Panc1 (cell line): ENCODE measurements at regions not wholly inside any gene's neighbourhood (a gene's known extent, or its start where the extent isn't known, plus 50 kb on each side); places are given as distances from the start of the nearest gene placed in this dataset.

Source experiments
- ATAC-seq: fragments of 200-7000 bp; cut with Tn5 transposase; 2 replicates; pipeline ENCODE4 v1.9.1; 2020; ENCODE audit warnings: mild to moderate bottlenecking, moderate library complexity
- BruUV-seq: library from RNA; stranded (reverse); fragments of 400-500 nt; replicated peaks from 2 replicates; lab custom pipeline; 2021; lab: Mats Ljungman, UMichigan
- CTCF ChIA-PET: fragments of 300-600 bp; sonication (Branson Sonifier 250); formaldehyde crosslinking; loops from one replicate; lab custom pipeline; 2022; ENCODE audit warnings: antibody characterized with exemption; lab: Charles Lee
- POLR2A ChIA-PET: fragments of 300-600 bp; sonication (Branson Sonifier 250); formaldehyde crosslinking; loops from one replicate; lab custom pipeline; 2022; ENCODE audit warnings: antibody characterized with exemption; lab: Charles Lee
- DNase-seq: peaks from one replicate; pipeline ENCODE4 v3.0.0-alpha.2; 2010; ENCODE audit warnings: low read depth, low spot score
- H3K27ac ChIP-seq: 2 replicates; pipeline ENCODE4 v1.5.1; 2011; ENCODE audit warnings: mild to moderate bottlenecking, low read length, inconsistent platforms
- H3K27me3 ChIP-seq: fragments of 200-500 bp; sonication (Bioruptor generic); 2 replicates; pipeline ENCODE4 v1.6.0; 2014; ENCODE audit warnings: low read length, inconsistent platforms; ENCODE audit not compliant: control insufficient read depth, insufficient read depth
- H3K36me3 ChIP-seq: fragments of 200-500 bp; sonication (Bioruptor generic); 2 replicates; pipeline ENCODE4 v1.5.1; 2014; ENCODE audit warnings: inconsistent platforms, mild to moderate bottlenecking, low read length, moderate library complexity; ENCODE audit not compliant: control insufficient read depth, insufficient read depth
- H3K4me1 ChIP-seq: 2 replicates; pipeline ENCODE4 v1.5.1; 2011; ENCODE audit warnings: inconsistent platforms, mild to moderate bottlenecking, low read length, moderate library complexity; ENCODE audit not compliant: control insufficient read depth, insufficient read depth
- H3K4me3 ChIP-seq, 2 experiments: 2 replicates each; pipeline ENCODE4 v1.5.1; 2011 to 2012; ENCODE audit warnings: low read depth in 2 of 2, low read length in 2 of 2, mild to moderate bottlenecking in 2 of 2, inconsistent platforms in 1 of 2, moderate library complexity in 1 of 2
- H3K9me3 ChIP-seq: fragments of 200-500 bp; sonication (Bioruptor generic); 2 replicates; pipeline ENCODE4 v1.5.1; 2014; ENCODE audit warnings: low read depth, mild to moderate bottlenecking, inconsistent platforms, low read length, moderate library complexity; ENCODE audit not compliant: control insufficient read depth, insufficient read depth
- CTCF ChIP-seq: fragments of 450-650 bp; IDR thresholded peaks from 2 replicates; pipeline ENCODE4 v1.5.1; 2017; ENCODE audit warnings: mild to moderate bottlenecking
- POLR2AphosphoS5 ChIP-seq: IDR thresholded peaks from 2 replicates; pipeline ENCODE4 v1.6.1; 2012; ENCODE audit warnings: mild to moderate bottlenecking, low read depth, low read length, moderate library complexity
- SIN3A ChIP-seq: IDR thresholded peaks from 2 replicates; pipeline ENCODE4 v1.6.1; 2012; ENCODE audit warnings: low read depth, mild to moderate bottlenecking, low read length, moderate library complexity, borderline replicate concordance; ENCODE audit not compliant: insufficient read depth
- TCF7L2 ChIP-seq: IDR thresholded peaks from 2 replicates; pipeline ENCODE4 v1.6.1; 2011; ENCODE audit warnings: mild to moderate bottlenecking, low read depth, low read length, inconsistent platforms
- in situ Hi-C: cut with HindIII; loops from 2 replicates; pipeline ENCODE4 v1.10.0; 2016; ENCODE audit warnings: low sequenced_read_pairs, low pct_unique_long_range_greater_than_20kb
- intact Hi-C: fragments of 100-400 bp; cut with micrococcal nuclease; formaldehyde crosslinking; loops from one replicate; pipeline ENCODE4 v1.10.0; 2022; ENCODE audit not compliant: unreplicated experiment
- TF ChIP-seq, protein P1 (sequence below), 2 experiments: IDR thresholded peaks; 2 replicates each; pipeline ENCODE4 v1.6.1; 2011 to 2012; ENCODE audit warnings: low read depth in 2 of 2, control low read depth in 1 of 2, low read length in 1 of 2, mild to moderate bottlenecking in 1 of 2, moderate library complexity in 1 of 2; ENCODE audit not compliant: insufficient read depth in 1 of 2

- no peaks in the 10 kb centered on the region for H3K27me3 ChIP-seq
- no TSS peak for BruUV-seq
- no peak for DNase-seq
- no peak for ATAC-seq
- no peak overlapping the region for H3K27ac ChIP-seq
- TF ChIP-seq, protein P1, sequence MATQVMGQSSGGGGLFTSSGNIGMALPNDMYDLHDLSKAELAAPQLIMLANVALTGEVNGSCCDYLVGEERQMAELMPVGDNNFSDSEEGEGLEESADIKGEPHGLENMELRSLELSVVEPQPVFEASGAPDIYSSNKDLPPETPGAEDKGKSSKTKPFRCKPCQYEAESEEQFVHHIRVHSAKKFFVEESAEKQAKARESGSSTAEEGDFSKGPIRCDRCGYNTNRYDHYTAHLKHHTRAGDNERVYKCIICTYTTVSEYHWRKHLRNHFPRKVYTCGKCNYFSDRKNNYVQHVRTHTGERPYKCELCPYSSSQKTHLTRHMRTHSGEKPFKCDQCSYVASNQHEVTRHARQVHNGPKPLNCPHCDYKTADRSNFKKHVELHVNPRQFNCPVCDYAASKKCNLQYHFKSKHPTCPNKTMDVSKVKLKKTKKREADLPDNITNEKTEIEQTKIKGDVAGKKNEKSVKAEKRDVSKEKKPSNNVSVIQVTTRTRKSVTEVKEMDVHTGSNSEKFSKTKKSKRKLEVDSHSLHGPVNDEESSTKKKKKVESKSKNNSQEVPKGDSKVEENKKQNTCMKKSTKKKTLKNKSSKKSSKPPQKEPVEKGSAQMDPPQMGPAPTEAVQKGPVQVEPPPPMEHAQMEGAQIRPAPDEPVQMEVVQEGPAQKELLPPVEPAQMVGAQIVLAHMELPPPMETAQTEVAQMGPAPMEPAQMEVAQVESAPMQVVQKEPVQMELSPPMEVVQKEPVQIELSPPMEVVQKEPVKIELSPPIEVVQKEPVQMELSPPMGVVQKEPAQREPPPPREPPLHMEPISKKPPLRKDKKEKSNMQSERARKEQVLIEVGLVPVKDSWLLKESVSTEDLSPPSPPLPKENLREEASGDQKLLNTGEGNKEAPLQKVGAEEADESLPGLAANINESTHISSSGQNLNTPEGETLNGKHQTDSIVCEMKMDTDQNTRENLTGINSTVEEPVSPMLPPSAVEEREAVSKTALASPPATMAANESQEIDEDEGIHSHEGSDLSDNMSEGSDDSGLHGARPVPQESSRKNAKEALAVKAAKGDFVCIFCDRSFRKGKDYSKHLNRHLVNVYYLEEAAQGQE (IDR thresholded peaks at IDR 0.05; ENCODE audit: insufficient read depth in 1 of 2, low read depth in 2 of 2, low read length in 1 of 2) = no peak
- TF ChIP-seq POLR2AphosphoS5 (no peak), TCF7L2 (no peak), SIN3A (no peak), CTCF (no peak)
- ChIA-PET POLR2A (no interaction called here), CTCF (no interaction called here)
- no peaks in the 10 kb centered on the region for H3K36me3 ChIP-seq
- no peak overlapping the region for H3K4me3 ChIP-seq
- intact Hi-C loops = no loop called here
- no peaks in the 10 kb centered on the region for H3K4me1 ChIP-seq
- no peaks in the 10 kb centered on the region for H3K9me3 ChIP-seq
- in situ Hi-C loops = no loop called here
These were observed 237.5 kb downstream of the BCOR start for GRCh38 chrX:39859991-39860861.

DNA sequence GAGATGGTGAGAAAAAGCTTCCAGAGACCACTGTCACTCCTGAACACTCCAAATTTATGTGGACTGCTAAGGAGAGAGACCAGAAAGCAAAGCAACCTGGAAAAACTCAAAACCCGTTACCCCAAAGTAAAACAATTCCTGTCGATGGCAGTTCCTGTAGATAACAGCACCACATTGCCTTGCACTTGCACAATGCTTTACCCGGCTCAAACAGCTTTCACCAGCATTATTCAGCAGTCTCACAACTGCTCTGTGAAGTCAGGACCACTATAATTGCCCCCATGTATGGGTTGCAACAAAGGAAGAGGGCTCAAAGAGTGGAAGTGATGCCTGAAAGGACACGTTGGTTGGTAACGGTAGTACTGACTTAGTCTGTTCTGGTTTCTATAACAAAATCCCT is 234.8 kb downstream of the BCOR start:
- in situ Hi-C loops = no loop called here
- no peak for TF ChIP-seq CTCF
- DNase-seq (no peak), ATAC-seq (no peak)
- H3K9me3 ChIP-seq = no peaks in the 10 kb centered on the region
- POLR2A ChIA-PET = no interaction called here
- H3K4me1 ChIP-seq = no peaks in the 10 kb centered on the region
- CTCF ChIA-PET = no interaction called here
- H3K27me3 ChIP-seq = no peaks in the 10 kb centered on the region
- no peak overlapping the region for H3K4me3 ChIP-seq
- no TSS peak for BruUV-seq
- intact Hi-C loops = no loop called here
- no peak overlapping the region for H3K27ac ChIP-seq
- H3K36me3 ChIP-seq = no peaks in the 10 kb centered on the region
